ENCODE measurements at regions not wholly inside any gene's neighbourhood (a gene's known extent, or its start where the extent isn't known, plus 50 kb on each side); places are given as distances from the start of the nearest gene placed in this dataset.
"Not testable (repeated sequence)": the region's sequence is repeated elsewhere in the genome, so short reads cannot be mapped to it uniquely, and the experiment has no call there.

DNA sequence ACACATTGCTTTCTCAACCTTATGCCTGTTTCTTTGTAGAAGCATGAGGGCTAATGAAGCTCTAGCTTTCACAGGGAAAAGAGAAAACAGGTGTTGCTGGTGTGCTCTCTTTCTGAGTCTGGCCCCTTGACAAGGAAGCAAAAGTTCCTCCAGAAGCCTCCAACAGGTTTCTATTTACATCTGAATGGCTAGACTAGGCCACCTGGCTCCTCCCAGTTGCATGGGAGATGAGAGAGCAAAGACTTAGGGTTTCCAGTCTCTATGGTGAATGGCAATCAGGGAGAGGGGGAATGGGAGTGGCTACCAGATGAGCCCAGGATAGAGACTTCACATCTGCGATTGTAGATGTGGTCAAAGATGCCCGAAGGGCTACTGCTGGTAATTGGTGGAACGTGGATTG lies 138.1 kb upstream of the PLXNC1 start:
- Histone ChIP-seq H3K9me3 (ENCODE audit: control insufficient read depth, low read length) (no peaks in the 10 kb centered on the region), H3K36me3 (ENCODE audit: control insufficient read depth, insufficient read depth, low read length) (no peaks in the 10 kb centered on the region), H3K4me1 (ENCODE audit: control insufficient read depth, insufficient read depth, low read length) (no peaks in the 10 kb centered on the region), H3K9ac (ENCODE audit: extremely low read depth, low read length, poor library complexity, severe bottlenecking) (no peak overlapping the region), H3K27me3 (ENCODE audit: control insufficient read depth, insufficient read depth, low read length, poor library complexity, severe bottlenecking) (no peaks in the 10 kb centered on the region), H3K27ac (ENCODE audit: low read depth, low read length) (no peak overlapping the region), H3K4me3 (ENCODE audit: low read length) (no peak overlapping the region)
- WGBS, 2 experiments (ENCODE audit: insufficient coverage in 1 of 2, insufficient read length in 1 of 2): 70% methylated on average over 3 of the region's 3 CpGs; no CpG with 5 or more reads in 1 of the 2 experiments
- Mint-ChIP-seq H3K27ac (no peak overlapping the region), H3K4me1 (no peaks in the 10 kb centered on the region), H3K9me3 (peaks cover 19% of the 10 kb centered on the region), H3K27me3 (ENCODE audit: insufficient read depth) (no peaks in the 10 kb centered on the region), H3K4me3 (no peak overlapping the region), H3K36me3 (ENCODE audit: low read depth) (peaks cover 3% of the 10 kb centered on the region)
- DNase-seq: peak; percentile 85
- TF ChIP-seq, protein P1, sequence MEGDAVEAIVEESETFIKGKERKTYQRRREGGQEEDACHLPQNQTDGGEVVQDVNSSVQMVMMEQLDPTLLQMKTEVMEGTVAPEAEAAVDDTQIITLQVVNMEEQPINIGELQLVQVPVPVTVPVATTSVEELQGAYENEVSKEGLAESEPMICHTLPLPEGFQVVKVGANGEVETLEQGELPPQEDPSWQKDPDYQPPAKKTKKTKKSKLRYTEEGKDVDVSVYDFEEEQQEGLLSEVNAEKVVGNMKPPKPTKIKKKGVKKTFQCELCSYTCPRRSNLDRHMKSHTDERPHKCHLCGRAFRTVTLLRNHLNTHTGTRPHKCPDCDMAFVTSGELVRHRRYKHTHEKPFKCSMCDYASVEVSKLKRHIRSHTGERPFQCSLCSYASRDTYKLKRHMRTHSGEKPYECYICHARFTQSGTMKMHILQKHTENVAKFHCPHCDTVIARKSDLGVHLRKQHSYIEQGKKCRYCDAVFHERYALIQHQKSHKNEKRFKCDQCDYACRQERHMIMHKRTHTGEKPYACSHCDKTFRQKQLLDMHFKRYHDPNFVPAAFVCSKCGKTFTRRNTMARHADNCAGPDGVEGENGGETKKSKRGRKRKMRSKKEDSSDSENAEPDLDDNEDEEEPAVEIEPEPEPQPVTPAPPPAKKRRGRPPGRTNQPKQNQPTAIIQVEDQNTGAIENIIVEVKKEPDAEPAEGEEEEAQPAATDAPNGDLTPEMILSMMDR (conservative IDR thresholded peaks at IDR 0.05): no peak

DNA sequence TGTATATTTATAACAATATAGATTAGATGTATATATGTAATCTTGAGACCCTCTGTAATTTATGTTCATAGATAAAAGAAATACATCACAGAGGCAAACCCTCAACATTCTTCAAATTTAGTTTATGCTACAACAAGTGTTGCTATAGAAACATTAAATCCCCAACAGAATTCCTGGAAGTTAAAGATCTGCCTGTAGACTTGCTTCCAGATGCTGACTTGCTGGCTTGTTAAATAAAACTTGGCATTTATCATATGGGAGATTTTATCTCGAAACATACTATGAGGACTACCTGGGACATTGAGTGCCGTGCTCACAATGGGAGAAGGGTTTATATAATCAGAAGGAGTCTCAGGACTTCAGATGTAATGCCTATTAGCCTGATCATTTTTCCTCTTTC lies 136.3 kb upstream of the PLXNC1 start:
- H3K27ac Mint-ChIP-seq: no peak overlapping the region
- Histone ChIP-seq H3K4me1 (ENCODE audit: control insufficient read depth, insufficient read depth, low read length) (no peaks in the 10 kb centered on the region), H3K9ac (ENCODE audit: extremely low read depth, low read length, poor library complexity, severe bottlenecking) (no peak overlapping the region), H3K9me3 (ENCODE audit: control insufficient read depth, low read length) (peaks cover 13% of the 10 kb centered on the region), H3K27me3 (ENCODE audit: control insufficient read depth, insufficient read depth, low read length, poor library complexity, severe bottlenecking) (no peaks in the 10 kb centered on the region), H3K36me3 (ENCODE audit: control insufficient read depth, insufficient read depth, low read length) (no peaks in the 10 kb centered on the region), H3K4me3 (ENCODE audit: low read length) (no peak overlapping the region), H3K27ac (ENCODE audit: low read depth, low read length) (no peak overlapping the region)
- TF ChIP-seq, protein P1 (conservative IDR thresholded peaks at IDR 0.05): no peak
- H3K4me3 Mint-ChIP-seq: no peak overlapping the region
- 88% methylated on average over 2 of the region's 2 CpGs; no CpG with 5 or more reads in 1 of the 2 experiments for WGBS, 2 experiments (ENCODE audit: insufficient coverage in 1 of 2, insufficient read length in 1 of 2)
- H3K9me3 Mint-ChIP-seq: peaks cover 30% of the 10 kb centered on the region
- peaks cover 3% of the 10 kb centered on the region for H3K36me3 Mint-ChIP-seq (ENCODE audit: low read depth)
- H3K27me3 Mint-ChIP-seq (ENCODE audit: insufficient read depth): no peaks in the 10 kb centered on the region
- no peak for DNase-seq
- no peaks in the 10 kb centered on the region for H3K4me1 Mint-ChIP-seq

DNA sequence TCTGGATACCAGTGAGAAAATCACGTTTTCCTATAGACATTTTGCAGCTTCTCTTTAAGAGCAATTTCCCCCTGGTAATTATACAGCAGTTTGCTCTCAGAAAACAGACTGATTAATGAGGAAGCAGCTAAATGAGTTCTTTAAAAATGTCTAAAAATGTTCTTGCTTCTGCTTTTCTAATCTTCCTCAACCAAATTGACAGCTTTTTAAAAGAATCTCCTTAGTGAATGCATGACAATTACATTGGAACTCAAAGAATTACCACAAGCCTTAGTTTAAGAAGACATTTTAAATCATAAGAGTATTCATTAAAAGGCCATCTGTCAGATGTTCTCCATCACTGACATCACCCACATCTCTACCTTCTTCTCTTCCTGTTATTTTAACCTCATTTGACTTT lies 135.8 kb upstream of the PLXNC1 start:
- no peak overlapping the region for H3K4me3 ChIP-seq (ENCODE audit: low read length)
- H3K27ac Mint-ChIP-seq: no peak overlapping the region
- H3K27me3 Mint-ChIP-seq (ENCODE audit: insufficient read depth): no peaks in the 10 kb centered on the region
- TF ChIP-seq, protein P1 (conservative IDR thresholded peaks at IDR 0.05): no peak
- no peaks in the 10 kb centered on the region for H3K4me1 Mint-ChIP-seq
- no peaks in the 10 kb centered on the region for H3K4me1 ChIP-seq (ENCODE audit: control insufficient read depth, insufficient read depth, low read length)
- H3K9me3 ChIP-seq (ENCODE audit: control insufficient read depth, low read length): peaks cover 18% of the 10 kb centered on the region
- H3K27me3 ChIP-seq (ENCODE audit: control insufficient read depth, insufficient read depth, low read length, poor library complexity, severe bottlenecking): no peaks in the 10 kb centered on the region
- DNase-seq: no peak
- WGBS, 2 experiments (ENCODE audit: insufficient coverage in 1 of 2, insufficient read length in 1 of 2): 73% methylated on average over 1 of the region's 1 CpG; no CpG with 5 or more reads in 1 of the 2 experiments
- no peak overlapping the region for H3K27ac ChIP-seq (ENCODE audit: low read depth, low read length)
- no peak overlapping the region for H3K4me3 Mint-ChIP-seq
- H3K9me3 Mint-ChIP-seq: peaks cover 35% of the 10 kb centered on the region
- no peak overlapping the region for H3K9ac ChIP-seq (ENCODE audit: extremely low read depth, low read length, poor library complexity, severe bottlenecking)
- no peaks in the 10 kb centered on the region for H3K36me3 ChIP-seq (ENCODE audit: control insufficient read depth, insufficient read depth, low read length)
- peaks cover 3% of the 10 kb centered on the region for H3K36me3 Mint-ChIP-seq (ENCODE audit: low read depth)

DNA sequence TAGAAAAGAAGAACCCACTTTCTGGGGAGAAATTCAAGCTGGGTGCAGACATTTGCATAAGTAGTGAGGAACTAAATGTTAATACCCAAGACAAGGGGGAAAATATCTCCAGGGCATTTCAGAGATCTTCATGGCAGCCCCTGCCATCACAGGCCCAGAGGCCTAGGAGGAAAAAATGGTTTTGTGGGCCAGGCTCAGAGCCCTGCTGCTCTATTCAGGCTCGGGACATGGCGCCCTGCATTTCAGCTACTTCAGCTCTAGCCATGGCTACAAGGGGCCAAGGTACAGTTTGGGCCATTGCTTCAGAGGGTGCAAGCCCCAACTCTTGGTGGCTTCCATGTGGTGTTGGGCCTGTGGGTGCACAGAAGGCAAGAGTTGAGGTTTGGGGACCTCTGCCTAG lies 131.1 kb upstream of the PLXNC1 start:
- H3K9me3 Mint-ChIP-seq: peaks cover 63% of the 10 kb centered on the region
- H3K4me3 Mint-ChIP-seq, DNase-seq: not testable (repeated sequence)

More for the DNA sequence above, 131.1 kb upstream of the PLXNC1 start:
- not testable (repeated sequence) for H3K27ac Mint-ChIP-seq; H3K27me3 ChIP-seq (ENCODE audit: control insufficient read depth, insufficient read depth, low read length, poor library complexity, severe bottlenecking); H3K4me1 Mint-ChIP-seq; H3K27ac ChIP-seq (ENCODE audit: low read depth, low read length); H3K4me1 ChIP-seq (ENCODE audit: control insufficient read depth, insufficient read depth, low read length); H3K4me3 ChIP-seq (ENCODE audit: low read length); H3K27me3 Mint-ChIP-seq (ENCODE audit: insufficient read depth); H3K9ac ChIP-seq (ENCODE audit: extremely low read depth, low read length, poor library complexity, severe bottlenecking); H3K36me3 Mint-ChIP-seq (ENCODE audit: low read depth); H3K36me3 ChIP-seq (ENCODE audit: control insufficient read depth, insufficient read depth, low read length)
- 82 to 93% methylated on average over 2 of the region's 2 CpGs for WGBS, 2 experiments (ENCODE audit: insufficient coverage in 1 of 2, insufficient read length in 1 of 2)
- peaks cover 45% of the 10 kb centered on the region for H3K9me3 ChIP-seq (ENCODE audit: control insufficient read depth, low read length)

Data from endodermal cell (in vitro differentiated cells).